ENCODE measurements at regions not wholly inside any gene's neighbourhood (a gene's known extent, or its start where the extent isn't known, plus 50 kb on each side); places are given as distances from the start of the nearest gene placed in this dataset.

GRCh38 chr7:11233871-11234270 is 260.2 kb downstream of the PHF14 start:
- TF ChIP-seq TARDBP (IDR thresholded peaks at IDR 0.05) (no peak), SP1 (IDR thresholded peaks at IDR 0.05) (no peak), FOXM1 (IDR thresholded peaks at IDR 0.05; ENCODE audit: borderline replicate concordance) (no peak)
- CTCF ChIA-PET = no interaction called here
- POLR2A ChIA-PET = no interaction called here

GRCh38 chr7:11235491-11235890 is 261.8 kb downstream of the PHF14 start:
- ChIA-PET CTCF (no interaction called here), POLR2A (no interaction called here)
- TF ChIP-seq SUZ12 (IDR thresholded peaks at IDR 0.05) = no peak
- TF ChIP-seq FOXK2 (IDR thresholded peaks at IDR 0.05) = no peak
- no peak for TF ChIP-seq BHLHE40 (IDR thresholded peaks at IDR 0.05; ENCODE audit: borderline replicate concordance)
- no peak for TF ChIP-seq CTBP1 (IDR thresholded peaks at IDR 0.05; ENCODE audit: borderline replicate concordance)
- TF ChIP-seq FOXM1 (IDR thresholded peaks at IDR 0.05; ENCODE audit: borderline replicate concordance) = no peak
- TF ChIP-seq ELF4 (IDR thresholded peaks at IDR 0.05) = no peak
- TF ChIP-seq L3MBTL2 (conservative IDR thresholded peaks at IDR 0.05) = no peak
- TF ChIP-seq HDGF (IDR thresholded peaks at IDR 0.05; ENCODE audit: borderline replicate concordance) = no peak
- no peak for TF ChIP-seq FOXA1 (IDR thresholded peaks at IDR 0.05)
- DNase-seq (ENCODE audit: extremely low spot score) = no peak

More at GRCh38 chr7:11233871-11234270, 260.2 kb downstream of the PHF14 start:
- no peak for DNase-seq (ENCODE audit: extremely low spot score)

- TF ChIP-seq BHLHE40 (IDR thresholded peaks at IDR 0.05; ENCODE audit: borderline replicate concordance) (no peak), L3MBTL2 (conservative IDR thresholded peaks at IDR 0.05) (no peak), ZNF384 (IDR thresholded peaks at IDR 0.05) (no peak), SUZ12 (IDR thresholded peaks at IDR 0.05) (no peak), ELF4 (IDR thresholded peaks at IDR 0.05) (no peak), TARDBP (IDR thresholded peaks at IDR 0.05) (no peak), SP1 (IDR thresholded peaks at IDR 0.05) (no peak), ARNT (IDR thresholded peaks at IDR 0.05) (no peak), LEF1 (IDR thresholded peaks at IDR 0.05; ENCODE audit: borderline replicate concordance) (no peak), PKNOX1 (IDR thresholded peaks at IDR 0.05) (no peak)
- no peak for DNase-seq (ENCODE audit: extremely low spot score)
- CTCF ChIA-PET = interaction anchor here (1.1 kb wide), 1 partner anchor 25 kb away, joined by 3 read pairs; no protein-coding TSS in a partner anchor
- POLR2A ChIA-PET = no interaction called here
Observed at GRCh38 chr7:11236680-11237079, 263.0 kb downstream of the PHF14 start.

- TF ChIP-seq ZNF384 (IDR thresholded peaks at IDR 0.05) (no peak), LEF1 (IDR thresholded peaks at IDR 0.05; ENCODE audit: borderline replicate concordance) (no peak), ARNT (IDR thresholded peaks at IDR 0.05) (no peak), NFRKB (IDR thresholded peaks at IDR 0.05) (no peak), PKNOX1 (IDR thresholded peaks at IDR 0.05) (no peak), BHLHE40 (IDR thresholded peaks at IDR 0.05; ENCODE audit: borderline replicate concordance) (no peak), L3MBTL2 (conservative IDR thresholded peaks at IDR 0.05) (no peak), FOXK2 (IDR thresholded peaks at IDR 0.05) (no peak), TARDBP (IDR thresholded peaks at IDR 0.05) (no peak), FOXM1 (IDR thresholded peaks at IDR 0.05; ENCODE audit: borderline replicate concordance) (no peak), ELF4 (IDR thresholded peaks at IDR 0.05) (no peak), HDGF (IDR thresholded peaks at IDR 0.05; ENCODE audit: borderline replicate concordance) (no peak), CTBP1 (IDR thresholded peaks at IDR 0.05; ENCODE audit: borderline replicate concordance) (no peak), SUZ12 (IDR thresholded peaks at IDR 0.05) (no peak)
- DNase-seq (ENCODE audit: extremely low spot score) = no peak
- POLR2A ChIA-PET = no interaction called here
- CTCF ChIA-PET = no interaction called here
Observed at GRCh38 chr7:11237742-11238141, 264.1 kb downstream of the PHF14 start.

- ChIA-PET POLR2A (no interaction called here), CTCF (interaction anchor here (0.6 kb wide), 1 partner anchor 593 kb away, joined by 3 read pairs; no protein-coding TSS in a partner anchor)
- no peak for DNase-seq (ENCODE audit: extremely low spot score)
- TF ChIP-seq ELF4 (IDR thresholded peaks at IDR 0.05) = no peak
- no peak for TF ChIP-seq FOXA1 (IDR thresholded peaks at IDR 0.05)
- no peak for TF ChIP-seq LEF1 (IDR thresholded peaks at IDR 0.05; ENCODE audit: borderline replicate concordance)
- no peak for TF ChIP-seq SUZ12 (IDR thresholded peaks at IDR 0.05)
- TF ChIP-seq L3MBTL2 (conservative IDR thresholded peaks at IDR 0.05) = no peak
- TF ChIP-seq FOXM1 (IDR thresholded peaks at IDR 0.05; ENCODE audit: borderline replicate concordance) = no peak
- no peak for TF ChIP-seq HDGF (IDR thresholded peaks at IDR 0.05; ENCODE audit: borderline replicate concordance)
- TF ChIP-seq BHLHE40 (IDR thresholded peaks at IDR 0.05; ENCODE audit: borderline replicate concordance) = no peak
- TF ChIP-seq SP1 (IDR thresholded peaks at IDR 0.05) = no peak
- TF ChIP-seq ARNT (IDR thresholded peaks at IDR 0.05) = no peak
Observed at GRCh38 chr7:11239316-11239715, 265.6 kb downstream of the PHF14 start.

- POLR2A ChIA-PET = no interaction called here
- DNase-seq (ENCODE audit: extremely low spot score) = no peak
- TF ChIP-seq LEF1 (IDR thresholded peaks at IDR 0.05; ENCODE audit: borderline replicate concordance) = no peak
- TF ChIP-seq FOXA1 (IDR thresholded peaks at IDR 0.05) = no peak
- TF ChIP-seq ZNF384 (IDR thresholded peaks at IDR 0.05) = no peak
- no peak for TF ChIP-seq ARNT (IDR thresholded peaks at IDR 0.05)
- no peak for TF ChIP-seq BHLHE40 (IDR thresholded peaks at IDR 0.05; ENCODE audit: borderline replicate concordance)
- TF ChIP-seq FOXK2 (IDR thresholded peaks at IDR 0.05) = no peak
- TF ChIP-seq PKNOX1 (IDR thresholded peaks at IDR 0.05) = no peak
- TF ChIP-seq FOXM1 (IDR thresholded peaks at IDR 0.05; ENCODE audit: borderline replicate concordance) = no peak
- no peak for TF ChIP-seq ELF4 (IDR thresholded peaks at IDR 0.05)
- no peak for TF ChIP-seq L3MBTL2 (conservative IDR thresholded peaks at IDR 0.05)
- TF ChIP-seq TARDBP (IDR thresholded peaks at IDR 0.05) = no peak
- no peak for TF ChIP-seq SP1 (IDR thresholded peaks at IDR 0.05)
- TF ChIP-seq NFRKB (IDR thresholded peaks at IDR 0.05) = no peak
- TF ChIP-seq SUZ12 (IDR thresholded peaks at IDR 0.05) = no peak
- no peak for TF ChIP-seq CTBP1 (IDR thresholded peaks at IDR 0.05; ENCODE audit: borderline replicate concordance)
- no peak for TF ChIP-seq HDGF (IDR thresholded peaks at IDR 0.05; ENCODE audit: borderline replicate concordance)
- CTCF ChIA-PET = no interaction called here
Observed at GRCh38 chr7:11243739-11244138, 270.1 kb downstream of the PHF14 start.

Measured in HEK293T (cell line).